Mesothelial cell of epicardium (in vitro differentiated cells): ENCODE measurements at regions not wholly inside any gene's neighbourhood (a gene's known extent, or its start where the extent isn't known, plus 50 kb on each side); places are given as distances from the start of the nearest gene placed in this dataset.

Experiments used
- DNase-seq, 2 experiments: peaks; one replicate each; pipeline ENCODE4 v3.0.0; 2021; ENCODE audit warnings: low spot score in 2 of 2; ENCODE audit not compliant: unreplicated experiment in 2 of 2
- H3K27ac Mint-ChIP-seq: 2 replicates; pipeline ENCODE4 v1.8.0; 2021; ENCODE audit warnings: mixed read lengths
- H3K27me3 Mint-ChIP-seq: 2 replicates; pipeline ENCODE4 v1.8.0; 2021; ENCODE audit warnings: low read depth, mixed read lengths
- H3K36me3 Mint-ChIP-seq: 2 replicates; pipeline ENCODE4 v1.8.0; 2021; ENCODE audit warnings: mixed read lengths
- H3K4me1 Mint-ChIP-seq: 2 replicates; pipeline ENCODE4 v1.8.0; 2021; ENCODE audit warnings: mixed read lengths
- H3K4me3 Mint-ChIP-seq: 2 replicates; pipeline ENCODE4 v1.8.0; 2021; ENCODE audit warnings: mild to moderate bottlenecking, moderate library complexity, mixed read lengths
- H3K9me3 Mint-ChIP-seq: 2 replicates; pipeline ENCODE4 v1.8.0; 2021; ENCODE audit warnings: mixed read lengths
- TF ChIP-seq, protein P1 (sequence below): fragments of 200-600 bp; sonication (generic); IDR thresholded peaks from one replicate; pipeline ENCODE4 v1.5.0; 2021; ENCODE audit warnings: antibody characterized with exemption; ENCODE audit not compliant: unreplicated experiment

DNA sequence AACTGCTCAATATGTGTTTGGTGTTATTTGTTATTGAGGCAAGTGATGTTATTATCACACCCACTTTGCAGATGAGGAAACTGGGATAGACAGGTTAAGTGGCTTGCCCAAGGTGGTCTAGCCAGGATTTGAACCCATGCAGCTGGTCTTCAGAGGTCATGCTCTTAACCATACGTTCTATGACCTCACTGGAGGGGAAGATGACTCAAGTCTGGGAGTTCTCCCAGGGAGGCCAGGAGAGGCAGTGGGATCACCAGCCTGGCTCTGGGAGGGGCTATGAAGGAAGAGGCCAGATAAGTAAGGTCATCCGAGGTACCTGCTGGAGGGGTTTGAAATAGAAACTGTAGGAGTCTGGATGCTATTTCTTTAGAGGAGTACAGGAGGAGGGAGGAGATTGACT lies 95.3 kb downstream of the NAV1 start:
- no peak for DNase-seq
- TF ChIP-seq, protein P1, sequence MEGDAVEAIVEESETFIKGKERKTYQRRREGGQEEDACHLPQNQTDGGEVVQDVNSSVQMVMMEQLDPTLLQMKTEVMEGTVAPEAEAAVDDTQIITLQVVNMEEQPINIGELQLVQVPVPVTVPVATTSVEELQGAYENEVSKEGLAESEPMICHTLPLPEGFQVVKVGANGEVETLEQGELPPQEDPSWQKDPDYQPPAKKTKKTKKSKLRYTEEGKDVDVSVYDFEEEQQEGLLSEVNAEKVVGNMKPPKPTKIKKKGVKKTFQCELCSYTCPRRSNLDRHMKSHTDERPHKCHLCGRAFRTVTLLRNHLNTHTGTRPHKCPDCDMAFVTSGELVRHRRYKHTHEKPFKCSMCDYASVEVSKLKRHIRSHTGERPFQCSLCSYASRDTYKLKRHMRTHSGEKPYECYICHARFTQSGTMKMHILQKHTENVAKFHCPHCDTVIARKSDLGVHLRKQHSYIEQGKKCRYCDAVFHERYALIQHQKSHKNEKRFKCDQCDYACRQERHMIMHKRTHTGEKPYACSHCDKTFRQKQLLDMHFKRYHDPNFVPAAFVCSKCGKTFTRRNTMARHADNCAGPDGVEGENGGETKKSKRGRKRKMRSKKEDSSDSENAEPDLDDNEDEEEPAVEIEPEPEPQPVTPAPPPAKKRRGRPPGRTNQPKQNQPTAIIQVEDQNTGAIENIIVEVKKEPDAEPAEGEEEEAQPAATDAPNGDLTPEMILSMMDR: no peak
- H3K27ac Mint-ChIP-seq: no peak overlapping the region
- peaks cover 15% of the 10 kb centered on the region for H3K4me1 Mint-ChIP-seq
- peaks cover 3% of the 10 kb centered on the region for H3K36me3 Mint-ChIP-seq
- no peaks in the 10 kb centered on the region for H3K9me3 Mint-ChIP-seq
- no peak overlapping the region for H3K4me3 Mint-ChIP-seq
- no peaks in the 10 kb centered on the region for H3K27me3 Mint-ChIP-seq

GRCh38 chr1:201636097-201636496 lies 97.2 kb downstream of the NAV1 start:
- no peak for DNase-seq
- TF ChIP-seq, protein P1: no peak
- H3K27me3 Mint-ChIP-seq: no peaks in the 10 kb centered on the region
- H3K4me1 Mint-ChIP-seq: peaks cover 17% of the 10 kb centered on the region
- H3K9me3 Mint-ChIP-seq: no peaks in the 10 kb centered on the region
- no peak overlapping the region for H3K4me3 Mint-ChIP-seq
- peaks cover 6% of the 10 kb centered on the region for H3K36me3 Mint-ChIP-seq
- peak overlapping the region; percentile 13 for H3K27ac Mint-ChIP-seq

GRCh38 chr1:201636510-201636971 lies 97.6 kb downstream of the NAV1 start:
- Mint-ChIP-seq H3K36me3 (peaks cover 5% of the 10 kb centered on the region), H3K27me3 (no peaks in the 10 kb centered on the region), H3K4me1 (peaks cover 17% of the 10 kb centered on the region), H3K27ac (peak overlapping the region; percentile 13), H3K9me3 (no peaks in the 10 kb centered on the region), H3K4me3 (no peak overlapping the region)
- DNase-seq: no peak
- TF ChIP-seq, protein P1: no peak

- Mint-ChIP-seq H3K4me1 (peaks cover 17% of the 10 kb centered on the region), H3K4me3 (no peak overlapping the region), H3K9me3 (no peaks in the 10 kb centered on the region), H3K27me3 (no peaks in the 10 kb centered on the region), H3K27ac (peak overlapping the region; percentile 84), H3K36me3 (peaks cover 5% of the 10 kb centered on the region)
- TF ChIP-seq, protein P1: no peak
- DNase-seq: no peak
These were observed 98.6 kb downstream of the NAV1 start for GRCh38 chr1:201637282-201638079.

- Mint-ChIP-seq H3K27me3 (no peaks in the 10 kb centered on the region), H3K4me3 (no peak overlapping the region), H3K9me3 (no peaks in the 10 kb centered on the region), H3K4me1 (peaks cover 19% of the 10 kb centered on the region), H3K36me3 (peaks cover 12% of the 10 kb centered on the region), H3K27ac (no peak overlapping the region)
- no peak for DNase-seq
- TF ChIP-seq, protein P1: no peak
These were observed 100.5 kb downstream of the NAV1 start for GRCh38 chr1:201639391-201639790.
